ENCODE measurements at regions not wholly inside any gene's neighbourhood (a gene's known extent, or its start where the extent isn't known, plus 50 kb on each side); places are given as distances from the start of the nearest gene placed in this dataset.
"Not testable (repeated sequence)": the region's sequence is repeated elsewhere in the genome, so short reads cannot be mapped to it uniquely, and the experiment has no call there.

DNA sequence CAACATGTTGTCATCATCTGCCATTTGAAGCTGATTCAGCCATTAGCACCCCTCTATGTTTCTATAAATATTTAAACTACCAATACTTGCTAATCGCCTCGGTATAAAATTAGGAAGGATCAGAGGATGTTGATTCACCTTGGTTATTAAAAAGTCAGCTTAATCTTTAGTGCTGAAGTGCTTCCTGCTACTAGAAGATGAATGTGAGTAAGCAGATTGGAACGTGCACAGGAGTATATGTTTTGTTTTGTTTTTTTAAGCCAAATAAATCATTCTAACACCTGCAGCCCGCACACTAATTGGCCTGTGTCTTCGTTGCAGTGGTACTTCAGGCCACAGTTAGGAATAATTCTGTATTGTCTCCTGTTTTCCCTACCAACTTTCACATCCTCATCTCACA is 485.7 kb downstream of the AJAP1 start:
- H3K36me3 ChIP-seq (ENCODE audit: insufficient read depth, low read depth, low read length): no peaks in the 10 kb centered on the region
- H3K27ac ChIP-seq (ENCODE audit: low read length): no peak overlapping the region
- no peak overlapping the region for H3K9ac ChIP-seq (ENCODE audit: low read depth, low read length)
- no peak overlapping the region for H3K4me3 ChIP-seq (ENCODE audit: low read length)
- no peaks in the 10 kb centered on the region for H3K9me3 ChIP-seq (ENCODE audit: insufficient read depth, low read depth, low read length)
- peaks cover 6% of the 10 kb centered on the region; the same call in 1 of the 2 replicates for H3K4me1 ChIP-seq (ENCODE audit: insufficient read depth, low read length)
- no peaks in the 10 kb centered on the region for H3K27me3 ChIP-seq (ENCODE audit: insufficient read depth, low read length)

DNA sequence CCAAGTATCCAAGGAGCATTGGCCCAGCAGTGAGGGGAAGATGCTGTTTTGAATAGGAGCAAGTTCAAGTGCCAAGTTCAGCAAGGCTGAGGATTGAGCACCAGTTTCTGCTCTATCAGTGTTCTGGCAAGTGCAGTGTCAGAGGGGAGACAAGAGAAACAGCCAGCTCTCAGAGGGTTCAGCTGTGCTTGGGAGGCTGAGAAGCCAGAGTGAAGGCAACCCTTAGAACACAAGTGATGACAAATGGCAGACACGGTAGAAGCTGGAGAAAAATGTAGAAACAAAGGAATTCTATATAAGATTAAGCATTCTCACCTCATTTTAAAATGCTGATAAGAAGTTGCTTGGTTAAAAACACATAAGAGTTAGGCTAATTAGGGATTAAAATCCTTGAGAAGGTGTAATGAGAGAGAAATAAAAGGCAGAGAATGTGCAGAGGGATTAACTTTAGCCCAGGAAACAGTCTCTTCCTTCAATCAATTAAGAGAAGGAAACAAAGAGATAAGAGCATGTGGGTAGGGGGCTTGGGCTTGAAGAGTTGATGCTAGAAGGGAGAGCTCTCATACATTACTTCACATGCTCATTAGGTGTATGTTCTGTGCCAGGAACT is 475.4 kb downstream of the AJAP1 start:
- Histone ChIP-seq H3K27me3 (ENCODE audit: insufficient read depth, low read length) (no peaks in the 10 kb centered on the region; the same call in 1 of the 2 replicates), H3K4me1 (ENCODE audit: insufficient read depth, low read length) (no peaks in the 10 kb centered on the region), H3K9me3 (ENCODE audit: insufficient read depth, low read depth, low read length) (peaks cover 4% of the 10 kb centered on the region; the same call in 1 of the 2 replicates), H3K27ac (ENCODE audit: low read length) (no peak overlapping the region), H3K4me3 (ENCODE audit: low read length) (no peak overlapping the region), H3K9ac (ENCODE audit: low read depth, low read length) (no peak overlapping the region), H3K36me3 (ENCODE audit: insufficient read depth, low read depth, low read length) (no peaks in the 10 kb centered on the region)

- Histone ChIP-seq H3K4me3 (ENCODE audit: low read length) (no peak overlapping the region), H3K9ac (ENCODE audit: low read depth, low read length) (no peak overlapping the region), H3K4me1 (ENCODE audit: insufficient read depth, low read length) (no peaks in the 10 kb centered on the region), H3K27me3 (ENCODE audit: insufficient read depth, low read length) (no peaks in the 10 kb centered on the region), H3K27ac (ENCODE audit: low read length) (no peak overlapping the region), H3K9me3 (ENCODE audit: insufficient read depth, low read depth, low read length) (peaks cover 4% of the 10 kb centered on the region; the same call in 1 of the 2 replicates), H3K36me3 (ENCODE audit: insufficient read depth, low read depth, low read length) (no peaks in the 10 kb centered on the region)
Observed at GRCh38 chr1:5125208-5125607, 470.8 kb downstream of the AJAP1 start.

- Histone ChIP-seq H3K4me3 (ENCODE audit: low read length) (no peak overlapping the region), H3K27me3 (ENCODE audit: insufficient read depth, low read length) (no peaks in the 10 kb centered on the region), H3K4me1 (ENCODE audit: insufficient read depth, low read length) (peaks cover 4% of the 10 kb centered on the region; the same call in 1 of the 2 replicates), H3K27ac (ENCODE audit: low read length) (no peak overlapping the region), H3K9me3 (ENCODE audit: insufficient read depth, low read depth, low read length) (no peaks in the 10 kb centered on the region), H3K9ac (ENCODE audit: low read depth, low read length) (no peak overlapping the region), H3K36me3 (ENCODE audit: insufficient read depth, low read depth, low read length) (no peaks in the 10 kb centered on the region)
Observed at GRCh38 chr1:5120559-5120958, 466.1 kb downstream of the AJAP1 start.

GRCh38 chr1:5119366-5120234 is 465.2 kb downstream of the AJAP1 start:
- Histone ChIP-seq H3K9ac (ENCODE audit: low read depth, low read length) (no peak overlapping the region), H3K4me1 (ENCODE audit: insufficient read depth, low read length) (peaks cover 4% of the 10 kb centered on the region; the same call in 1 of the 2 replicates), H3K27me3 (ENCODE audit: insufficient read depth, low read length) (no peaks in the 10 kb centered on the region), H3K27ac (ENCODE audit: low read length) (no peak overlapping the region), H3K4me3 (ENCODE audit: low read length) (no peak overlapping the region), H3K9me3 (ENCODE audit: insufficient read depth, low read depth, low read length) (no peaks in the 10 kb centered on the region), H3K36me3 (ENCODE audit: insufficient read depth, low read depth, low read length) (no peaks in the 10 kb centered on the region)

DNA sequence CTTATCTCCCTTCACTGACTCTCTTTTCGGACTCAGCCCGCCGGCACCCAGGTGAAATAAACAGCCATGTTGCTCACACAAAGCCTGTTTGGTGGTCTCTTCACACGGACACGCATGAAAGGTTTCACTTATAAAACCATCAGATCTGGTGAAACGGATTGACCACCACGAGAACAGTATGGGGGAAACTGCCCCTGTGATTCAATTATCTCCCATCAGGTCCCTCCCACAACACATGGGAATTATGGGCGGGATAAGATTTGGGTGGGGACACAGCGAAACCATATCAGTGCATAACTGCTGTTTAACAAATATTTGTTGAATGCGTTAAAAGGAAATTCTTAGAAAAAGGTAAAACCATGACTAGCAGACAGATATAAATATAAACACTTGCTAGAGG is 464.4 kb downstream of the AJAP1 start:
- not testable (repeated sequence) for H3K4me1 ChIP-seq (ENCODE audit: insufficient read depth, low read length); H3K9me3 ChIP-seq (ENCODE audit: insufficient read depth, low read depth, low read length); H3K27ac ChIP-seq (ENCODE audit: low read length); H3K27me3 ChIP-seq (ENCODE audit: insufficient read depth, low read length); H3K4me3 ChIP-seq (ENCODE audit: low read length); H3K36me3 ChIP-seq (ENCODE audit: insufficient read depth, low read depth, low read length); H3K9ac ChIP-seq (ENCODE audit: low read depth, low read length)

GRCh38 chr1:5118292-5118691 is 463.9 kb downstream of the AJAP1 start:
- H3K4me3 ChIP-seq (ENCODE audit: low read length); H3K9me3 ChIP-seq (ENCODE audit: insufficient read depth, low read depth, low read length); H3K27ac ChIP-seq (ENCODE audit: low read length); H3K9ac ChIP-seq (ENCODE audit: low read depth, low read length); H3K36me3 ChIP-seq (ENCODE audit: insufficient read depth, low read depth, low read length); H3K27me3 ChIP-seq (ENCODE audit: insufficient read depth, low read length): not testable (repeated sequence)
- peaks cover 10% of the 10 kb centered on the region; the same call in 1 of the 2 replicates for H3K4me1 ChIP-seq (ENCODE audit: insufficient read depth, low read length)

DNA sequence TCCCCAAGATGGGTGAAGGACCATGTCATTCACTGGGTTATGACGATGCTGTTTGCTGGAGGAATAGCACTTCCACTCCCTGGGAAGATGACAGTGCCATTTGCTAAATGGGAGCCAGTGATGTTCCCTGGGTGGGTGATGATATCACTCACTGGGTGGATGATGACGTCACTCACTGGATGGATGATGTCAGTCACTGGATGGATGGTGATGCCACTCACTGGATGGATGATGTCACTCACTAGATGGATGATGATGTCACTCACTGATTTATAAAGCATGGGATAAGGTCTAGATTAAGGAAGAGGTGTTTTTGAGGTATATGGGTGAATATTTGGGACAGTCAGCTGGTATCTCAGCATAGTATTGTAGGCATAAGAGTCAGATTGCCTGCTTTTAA is 457.2 kb downstream of the AJAP1 start:
- no peak overlapping the region for H3K4me3 ChIP-seq (ENCODE audit: low read length)
- no peaks in the 10 kb centered on the region for H3K9me3 ChIP-seq (ENCODE audit: insufficient read depth, low read depth, low read length)
- peaks cover 12% of the 10 kb centered on the region; the same call in 1 of the 2 replicates for H3K4me1 ChIP-seq (ENCODE audit: insufficient read depth, low read length)
- H3K36me3 ChIP-seq (ENCODE audit: insufficient read depth, low read depth, low read length): no peaks in the 10 kb centered on the region
- no peak overlapping the region for H3K9ac ChIP-seq (ENCODE audit: low read depth, low read length)
- no peaks in the 10 kb centered on the region for H3K27me3 ChIP-seq (ENCODE audit: insufficient read depth, low read length)
- H3K27ac ChIP-seq (ENCODE audit: low read length): no peak overlapping the region

DNA sequence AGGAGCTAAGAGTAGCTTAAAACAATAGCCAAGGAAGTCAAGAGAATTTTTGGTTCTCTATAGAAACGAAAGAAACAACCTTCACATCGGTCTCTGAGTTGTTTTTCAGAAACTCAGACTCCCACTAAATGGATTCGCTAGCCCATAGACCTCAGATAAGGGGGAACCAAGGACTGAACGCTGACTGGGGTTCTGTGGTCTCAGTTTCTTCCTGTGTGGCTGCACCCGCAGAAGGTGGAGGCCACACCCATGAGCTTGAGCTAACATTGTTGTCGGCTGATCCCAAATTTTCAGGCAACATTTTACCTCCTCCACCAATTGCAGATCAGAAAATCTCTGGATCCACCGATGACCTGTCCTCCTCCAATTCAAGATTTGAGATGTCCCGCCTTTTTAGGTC is 456.1 kb downstream of the AJAP1 start:
- H3K27ac ChIP-seq (ENCODE audit: low read length): no peak overlapping the region
- no peaks in the 10 kb centered on the region for H3K36me3 ChIP-seq (ENCODE audit: insufficient read depth, low read depth, low read length)
- peaks cover 12% of the 10 kb centered on the region; the same call in 1 of the 2 replicates for H3K4me1 ChIP-seq (ENCODE audit: insufficient read depth, low read length)
- H3K27me3 ChIP-seq (ENCODE audit: insufficient read depth, low read length): no peaks in the 10 kb centered on the region
- no peak overlapping the region for H3K9ac ChIP-seq (ENCODE audit: low read depth, low read length)
- H3K4me3 ChIP-seq (ENCODE audit: low read length): no peak overlapping the region
- no peaks in the 10 kb centered on the region for H3K9me3 ChIP-seq (ENCODE audit: insufficient read depth, low read depth, low read length)

DNA sequence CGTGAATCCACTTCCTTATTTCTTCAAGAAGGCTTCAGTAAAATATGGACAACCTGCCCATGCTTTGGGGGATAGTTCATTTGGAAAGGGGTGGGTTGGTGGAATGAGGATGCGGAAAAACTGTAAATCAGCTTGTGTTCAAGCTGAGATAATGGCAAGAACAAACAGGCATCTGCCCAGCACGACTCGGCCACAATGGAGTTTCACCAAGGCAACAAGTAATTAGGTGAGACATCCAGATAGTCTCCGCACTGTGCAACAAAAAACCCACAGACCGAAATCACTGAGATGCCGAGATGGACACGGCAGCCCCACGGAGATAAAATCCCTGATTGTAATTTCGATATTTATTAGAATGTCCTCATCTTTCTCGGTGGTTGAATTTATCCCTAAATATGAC is 455.2 kb downstream of the AJAP1 start:
- Histone ChIP-seq H3K4me3 (ENCODE audit: low read length) (no peak overlapping the region), H3K9ac (ENCODE audit: low read depth, low read length) (no peak overlapping the region), H3K27ac (ENCODE audit: low read length) (no peak overlapping the region), H3K9me3 (ENCODE audit: insufficient read depth, low read depth, low read length) (no peaks in the 10 kb centered on the region), H3K4me1 (ENCODE audit: insufficient read depth, low read length) (peaks cover 12% of the 10 kb centered on the region; the same call in 1 of the 2 replicates), H3K27me3 (ENCODE audit: insufficient read depth, low read length) (no peaks in the 10 kb centered on the region), H3K36me3 (ENCODE audit: insufficient read depth, low read depth, low read length) (no peaks in the 10 kb centered on the region)

GRCh38 chr1:5108740-5109139 is 454.3 kb downstream of the AJAP1 start:
- Histone ChIP-seq H3K36me3 (ENCODE audit: insufficient read depth, low read depth, low read length) (no peaks in the 10 kb centered on the region), H3K9me3 (ENCODE audit: insufficient read depth, low read depth, low read length) (no peaks in the 10 kb centered on the region), H3K27me3 (ENCODE audit: insufficient read depth, low read length) (no peaks in the 10 kb centered on the region), H3K4me3 (ENCODE audit: low read length) (no peak overlapping the region), H3K27ac (ENCODE audit: low read length) (no peak overlapping the region), H3K9ac (ENCODE audit: low read depth, low read length) (no peak overlapping the region), H3K4me1 (ENCODE audit: insufficient read depth, low read length) (peaks cover 10% of the 10 kb centered on the region; the same call in 1 of the 2 replicates)

- H3K4me1 ChIP-seq (ENCODE audit: insufficient read depth, low read length): no peaks in the 10 kb centered on the region
- H3K36me3 ChIP-seq (ENCODE audit: insufficient read depth, low read depth, low read length): no peaks in the 10 kb centered on the region
- H3K9ac ChIP-seq (ENCODE audit: low read depth, low read length): no peak overlapping the region
- no peak overlapping the region for H3K4me3 ChIP-seq (ENCODE audit: low read length)
- H3K9me3 ChIP-seq (ENCODE audit: insufficient read depth, low read depth, low read length): no peaks in the 10 kb centered on the region
- H3K27me3 ChIP-seq (ENCODE audit: insufficient read depth, low read length): no peaks in the 10 kb centered on the region
- H3K27ac ChIP-seq (ENCODE audit: low read length): no peak overlapping the region
Observed at GRCh38 chr1:5105744-5106143, 451.3 kb downstream of the AJAP1 start.

Measured in iPS-20b (cell line).